ENCODE measurements at regions not wholly inside any gene's neighbourhood (a gene's known extent, or its start where the extent isn't known, plus 50 kb on each side); places are given as distances from the start of the nearest gene placed in this dataset.

- TF ChIP-seq, protein P1, sequence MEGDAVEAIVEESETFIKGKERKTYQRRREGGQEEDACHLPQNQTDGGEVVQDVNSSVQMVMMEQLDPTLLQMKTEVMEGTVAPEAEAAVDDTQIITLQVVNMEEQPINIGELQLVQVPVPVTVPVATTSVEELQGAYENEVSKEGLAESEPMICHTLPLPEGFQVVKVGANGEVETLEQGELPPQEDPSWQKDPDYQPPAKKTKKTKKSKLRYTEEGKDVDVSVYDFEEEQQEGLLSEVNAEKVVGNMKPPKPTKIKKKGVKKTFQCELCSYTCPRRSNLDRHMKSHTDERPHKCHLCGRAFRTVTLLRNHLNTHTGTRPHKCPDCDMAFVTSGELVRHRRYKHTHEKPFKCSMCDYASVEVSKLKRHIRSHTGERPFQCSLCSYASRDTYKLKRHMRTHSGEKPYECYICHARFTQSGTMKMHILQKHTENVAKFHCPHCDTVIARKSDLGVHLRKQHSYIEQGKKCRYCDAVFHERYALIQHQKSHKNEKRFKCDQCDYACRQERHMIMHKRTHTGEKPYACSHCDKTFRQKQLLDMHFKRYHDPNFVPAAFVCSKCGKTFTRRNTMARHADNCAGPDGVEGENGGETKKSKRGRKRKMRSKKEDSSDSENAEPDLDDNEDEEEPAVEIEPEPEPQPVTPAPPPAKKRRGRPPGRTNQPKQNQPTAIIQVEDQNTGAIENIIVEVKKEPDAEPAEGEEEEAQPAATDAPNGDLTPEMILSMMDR (IDR thresholded peaks at IDR 0.05): no peak
- no peak for TF ChIP-seq POLR2AphosphoS5 (IDR thresholded peaks at IDR 0.05; ENCODE audit: low read depth, low read length)
- TF ChIP-seq, protein P2, sequence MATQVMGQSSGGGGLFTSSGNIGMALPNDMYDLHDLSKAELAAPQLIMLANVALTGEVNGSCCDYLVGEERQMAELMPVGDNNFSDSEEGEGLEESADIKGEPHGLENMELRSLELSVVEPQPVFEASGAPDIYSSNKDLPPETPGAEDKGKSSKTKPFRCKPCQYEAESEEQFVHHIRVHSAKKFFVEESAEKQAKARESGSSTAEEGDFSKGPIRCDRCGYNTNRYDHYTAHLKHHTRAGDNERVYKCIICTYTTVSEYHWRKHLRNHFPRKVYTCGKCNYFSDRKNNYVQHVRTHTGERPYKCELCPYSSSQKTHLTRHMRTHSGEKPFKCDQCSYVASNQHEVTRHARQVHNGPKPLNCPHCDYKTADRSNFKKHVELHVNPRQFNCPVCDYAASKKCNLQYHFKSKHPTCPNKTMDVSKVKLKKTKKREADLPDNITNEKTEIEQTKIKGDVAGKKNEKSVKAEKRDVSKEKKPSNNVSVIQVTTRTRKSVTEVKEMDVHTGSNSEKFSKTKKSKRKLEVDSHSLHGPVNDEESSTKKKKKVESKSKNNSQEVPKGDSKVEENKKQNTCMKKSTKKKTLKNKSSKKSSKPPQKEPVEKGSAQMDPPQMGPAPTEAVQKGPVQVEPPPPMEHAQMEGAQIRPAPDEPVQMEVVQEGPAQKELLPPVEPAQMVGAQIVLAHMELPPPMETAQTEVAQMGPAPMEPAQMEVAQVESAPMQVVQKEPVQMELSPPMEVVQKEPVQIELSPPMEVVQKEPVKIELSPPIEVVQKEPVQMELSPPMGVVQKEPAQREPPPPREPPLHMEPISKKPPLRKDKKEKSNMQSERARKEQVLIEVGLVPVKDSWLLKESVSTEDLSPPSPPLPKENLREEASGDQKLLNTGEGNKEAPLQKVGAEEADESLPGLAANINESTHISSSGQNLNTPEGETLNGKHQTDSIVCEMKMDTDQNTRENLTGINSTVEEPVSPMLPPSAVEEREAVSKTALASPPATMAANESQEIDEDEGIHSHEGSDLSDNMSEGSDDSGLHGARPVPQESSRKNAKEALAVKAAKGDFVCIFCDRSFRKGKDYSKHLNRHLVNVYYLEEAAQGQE (IDR thresholded peaks at IDR 0.05; ENCODE audit: insufficient read depth in 1 of 2, low read depth in 2 of 2, low read length in 1 of 2): no peak
Measured at GRCh38 chr9:16031486-16031885, 478.6 kb downstream of the CCDC171 start.
